Brain pericyte (primary cell): ENCODE measurements at regions not wholly inside any gene's neighbourhood (a gene's known extent, or its start where the extent isn't known, plus 50 kb on each side); places are given as distances from the start of the nearest gene placed in this dataset.

Experiments used
- DNase-seq: peaks from one replicate; pipeline ENCODE4 v3.0.0-alpha.2; 2012; ENCODE audit warnings: low read depth, low spot score

- DNase-seq: no peak
Measured at GRCh38 chr2:53260568-53260967, 507.0 kb upstream of the CHAC2 start.

DNA sequence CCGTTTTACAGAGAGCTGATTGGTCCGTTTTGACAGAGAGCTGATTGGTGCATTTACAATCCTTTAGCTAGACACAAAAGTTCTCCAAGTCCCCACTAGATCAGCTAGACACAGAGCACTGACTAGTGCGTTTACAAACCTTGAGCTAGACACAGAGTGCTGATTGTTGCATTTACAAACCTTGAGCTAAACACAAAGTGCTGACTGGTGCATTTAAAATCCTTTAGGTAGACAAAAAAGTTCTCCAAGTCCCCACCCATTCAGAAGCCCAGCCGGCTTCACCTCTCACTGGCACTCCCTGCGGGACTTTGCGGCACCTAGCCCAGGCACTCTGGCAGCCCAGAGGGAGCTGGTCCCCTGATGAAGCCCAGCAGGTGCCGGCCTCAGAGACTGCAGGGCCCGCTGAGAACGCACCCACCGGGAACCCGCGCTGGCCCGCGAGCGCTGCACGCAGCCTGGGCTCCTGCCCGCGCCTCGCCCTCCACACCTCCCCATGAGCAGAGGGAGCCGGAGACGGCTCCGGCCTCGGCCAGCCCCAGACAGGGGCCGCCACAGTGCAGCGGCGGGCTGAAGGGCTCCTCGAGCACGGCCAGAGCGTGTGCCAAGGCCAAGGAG is 508.1 kb upstream of the CHAC2 start:
- DNase-seq: no peak

DNA sequence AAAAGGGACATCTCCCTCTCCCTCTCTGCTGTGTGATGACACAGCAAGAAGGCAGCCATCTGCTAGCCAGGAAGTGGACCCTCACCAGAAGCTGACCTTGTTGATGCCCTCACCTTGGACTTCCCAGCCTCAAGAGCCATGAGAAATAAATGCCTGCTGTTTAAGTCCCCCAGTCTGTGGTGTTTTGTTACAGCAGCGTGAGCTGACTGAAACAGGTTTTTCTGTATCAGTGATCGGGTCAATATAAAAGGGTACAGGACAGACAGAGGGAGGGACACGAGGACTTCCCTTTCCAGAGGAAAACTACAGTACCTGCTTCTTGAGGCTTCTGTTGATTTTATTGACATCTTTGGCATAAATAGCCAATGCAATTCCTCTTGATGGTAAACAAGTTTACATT is 510.3 kb upstream of the CHAC2 start:
- DNase-seq: no peak

- no peak for DNase-seq
Measured at GRCh38 chr2:53253244-53253643, 514.4 kb upstream of the CHAC2 start.

- DNase-seq: no peak
Measured at GRCh38 chr2:53252115-53252514, 515.5 kb upstream of the CHAC2 start.

- no peak for DNase-seq
Measured at GRCh38 chr2:53247956-53248735, 519.5 kb upstream of the CHAC2 start.

DNA sequence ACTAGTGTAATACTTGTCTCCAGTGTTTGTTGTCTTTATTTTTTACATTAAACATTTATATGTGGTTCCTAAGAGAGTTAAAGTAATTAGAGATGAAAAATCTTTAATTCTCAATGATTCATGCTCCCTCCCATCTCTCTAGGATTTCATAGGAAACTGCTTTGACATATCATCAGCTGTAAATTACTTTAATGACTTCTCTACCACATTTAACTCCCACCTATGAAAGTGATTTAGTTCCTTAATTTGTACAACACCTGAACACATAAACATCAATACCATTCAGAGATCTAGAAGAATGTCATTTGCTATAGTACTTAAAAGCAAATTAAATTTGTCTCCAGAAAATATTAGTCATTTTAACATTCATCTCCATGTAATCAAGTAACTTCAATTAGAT is 524.2 kb upstream of the CHAC2 start:
- DNase-seq: no peak

DNA sequence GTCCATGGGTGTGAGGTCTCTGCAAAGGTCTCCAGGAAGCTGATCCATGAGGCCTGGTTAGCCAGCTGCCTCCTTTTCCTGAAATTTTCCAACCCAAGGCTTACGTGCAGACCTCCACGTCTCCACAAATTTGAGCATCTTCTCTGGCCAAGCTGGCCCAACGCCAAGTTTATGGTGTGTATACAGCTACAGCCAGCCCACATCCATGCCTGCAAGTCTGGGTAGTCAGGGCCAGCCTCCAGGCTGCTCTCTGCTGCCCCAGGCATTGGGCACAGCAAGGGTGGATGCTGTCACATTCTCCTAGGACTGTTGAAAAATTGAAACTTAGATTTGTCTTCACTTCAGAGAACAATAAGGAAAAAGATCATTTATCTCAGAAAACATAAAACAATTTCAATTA is 525.5 kb upstream of the CHAC2 start:
- no peak for DNase-seq

DNA sequence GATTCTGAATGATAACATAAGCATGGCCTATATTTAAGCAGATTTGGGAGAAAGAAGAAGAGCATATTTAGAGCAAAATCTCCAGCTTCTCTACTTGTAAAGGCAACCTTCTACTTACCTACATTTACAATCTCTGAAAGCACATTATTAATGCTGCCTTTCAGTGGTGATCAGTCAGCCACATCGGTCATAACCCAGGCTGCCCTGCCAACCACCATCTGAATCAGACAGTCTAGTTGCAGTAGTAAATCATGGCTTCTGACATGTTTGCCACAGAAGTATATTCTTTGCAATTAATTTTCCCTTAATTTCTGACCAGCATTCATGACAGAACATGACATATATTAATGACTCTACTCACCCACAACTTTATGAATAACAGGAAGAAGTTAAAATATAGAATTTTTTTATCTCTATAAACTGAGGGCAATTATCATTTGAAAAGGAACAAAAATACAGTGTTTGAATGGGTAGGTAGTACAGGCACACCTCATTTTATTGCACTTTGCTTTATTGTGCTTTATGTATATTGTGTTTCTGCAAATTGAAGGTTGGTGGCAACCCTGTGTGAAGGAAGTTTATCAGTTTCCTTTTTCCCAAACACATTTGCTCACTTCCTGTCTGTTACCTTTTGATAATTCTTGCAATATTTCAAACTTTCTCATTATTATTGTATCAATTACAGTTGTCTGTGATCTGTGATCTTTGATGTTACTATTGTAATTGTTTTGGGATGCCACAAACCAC is 531.6 kb upstream of the CHAC2 start:
- DNase-seq: no peak

GRCh38 chr2:53234548-53234903 is 533.1 kb upstream of the CHAC2 start:
- no peak for DNase-seq

DNA sequence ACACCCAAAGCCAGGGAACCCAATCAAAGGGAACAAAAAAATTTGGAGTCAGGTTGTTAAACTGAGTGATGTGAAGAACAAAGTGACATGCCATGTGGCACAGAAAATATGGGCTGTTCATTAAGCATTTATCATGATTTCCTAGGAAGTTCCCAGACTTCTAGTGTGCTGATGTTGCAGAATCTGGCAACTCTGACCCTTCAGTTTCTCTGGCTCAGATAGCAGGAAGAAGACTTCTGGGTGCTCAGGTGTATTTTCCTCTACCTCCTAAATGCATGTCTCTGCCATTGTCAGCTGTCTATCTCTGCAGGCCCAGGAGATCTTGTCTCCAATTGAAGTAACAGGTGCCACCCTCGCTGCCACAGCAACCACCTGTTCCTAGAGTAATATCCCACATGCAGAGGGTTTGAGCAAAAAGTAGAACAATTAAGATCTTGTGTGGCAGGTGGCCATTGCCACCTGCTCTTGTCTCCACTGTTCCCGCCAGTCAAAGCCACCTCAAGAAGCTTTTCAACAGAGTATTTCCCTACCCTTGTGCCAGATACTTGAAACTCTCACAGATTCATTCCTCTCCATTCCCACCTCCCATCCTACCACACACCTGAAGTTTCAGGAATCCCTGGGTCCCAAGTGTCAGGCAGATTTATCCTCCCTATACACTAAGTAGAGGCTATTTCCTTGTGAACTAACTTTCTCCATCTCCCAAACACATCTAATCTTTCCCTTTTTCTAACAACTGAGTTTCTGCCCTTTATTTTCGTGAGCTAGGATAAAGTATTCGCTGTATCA is 533.7 kb upstream of the CHAC2 start:
- no peak for DNase-seq

DNA sequence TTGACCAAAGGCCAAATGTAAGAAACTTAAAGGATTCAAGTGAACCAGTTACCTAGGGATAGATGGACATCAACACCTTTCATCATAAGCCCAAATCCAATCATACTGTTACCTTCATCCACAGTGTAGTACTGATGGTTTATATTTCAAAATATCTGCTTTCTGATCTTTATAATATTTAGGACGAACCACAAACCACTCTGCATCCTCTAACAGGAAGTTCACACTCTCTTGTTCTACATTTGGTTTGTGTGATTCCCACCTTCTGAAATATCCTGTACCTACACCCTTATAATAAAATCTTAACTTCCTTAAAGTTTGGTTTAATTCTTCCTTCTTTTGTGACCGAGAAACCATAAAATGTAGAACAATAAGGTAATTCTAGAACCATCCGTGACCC is 535.7 kb upstream of the CHAC2 start:
- no peak for DNase-seq

GRCh38 chr2:53230691-53231090 is 536.9 kb upstream of the CHAC2 start:
- no peak for DNase-seq

GRCh38 chr2:53227535-53227934 is 540.1 kb upstream of the CHAC2 start:
- no peak for DNase-seq

GRCh38 chr2:53220969-53221368 is 546.6 kb upstream of the CHAC2 start:
- DNase-seq: no peak

- no peak for DNase-seq
Measured at GRCh38 chr2:53217250-53217649, 550.4 kb upstream of the CHAC2 start.

DNA sequence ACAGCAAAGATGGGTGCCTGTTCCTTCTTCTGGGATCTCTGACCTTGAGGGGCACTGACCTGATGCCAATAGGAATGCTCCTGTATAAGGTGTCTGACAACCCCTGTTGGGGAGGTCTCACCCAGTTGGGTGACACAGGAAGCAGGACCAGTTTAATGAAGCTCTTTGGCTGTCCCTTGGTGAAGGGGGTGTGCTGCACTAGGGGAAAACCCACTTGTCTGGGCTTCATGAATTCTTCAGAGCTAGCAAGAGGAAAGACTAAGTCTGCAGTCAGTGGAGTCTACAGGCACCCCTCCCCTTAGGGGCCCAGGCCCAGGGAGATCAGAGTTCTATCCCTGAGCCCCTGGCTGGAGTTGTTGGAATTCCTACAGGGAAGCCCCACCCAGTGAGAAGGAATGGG is 550.8 kb upstream of the CHAC2 start:
- DNase-seq: no peak

GRCh38 chr2:53212576-53212975 is 555.0 kb upstream of the CHAC2 start:
- no peak for DNase-seq

GRCh38 chr2:53211201-53211774 is 556.3 kb upstream of the CHAC2 start:
- no peak for DNase-seq

GRCh38 chr2:53210538-53210937 is 557.1 kb upstream of the CHAC2 start:
- DNase-seq: no peak

DNA sequence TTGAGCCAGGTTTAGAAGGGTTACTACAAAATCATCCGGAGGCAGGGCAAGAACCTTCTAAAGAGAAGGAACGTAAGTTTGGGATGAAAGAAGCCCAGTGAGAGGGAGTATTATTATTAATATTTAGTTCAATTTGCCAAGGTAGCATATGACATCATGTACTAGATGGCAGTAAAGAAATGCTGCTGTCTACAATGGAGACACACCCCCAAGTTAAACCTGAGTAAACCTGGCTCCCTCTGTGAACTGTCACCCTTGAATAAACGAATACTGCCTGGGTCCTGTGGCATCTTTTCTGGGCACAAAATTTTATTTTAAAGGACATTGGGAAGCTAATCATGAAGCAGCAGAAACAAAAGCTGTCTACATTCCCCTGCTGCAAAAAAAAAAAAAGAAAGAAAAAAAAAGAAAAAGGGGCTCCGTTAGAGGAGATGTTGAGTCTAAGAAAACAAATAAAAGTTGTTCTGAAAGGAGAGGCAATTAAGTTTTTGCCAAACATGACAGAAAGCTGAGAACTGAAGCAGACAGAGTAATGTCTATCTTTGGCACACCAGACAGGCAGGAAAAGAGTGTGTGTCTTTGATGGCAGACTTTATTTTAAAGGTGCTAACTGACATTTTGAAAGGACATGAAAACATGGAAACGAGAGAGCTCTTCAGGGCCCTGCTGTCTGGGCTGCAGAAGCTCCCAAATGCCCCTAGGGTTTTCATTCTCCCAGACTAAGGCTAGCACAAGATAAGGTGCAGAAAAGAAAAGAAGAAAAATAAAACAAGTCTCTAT is 557.7 kb upstream of the CHAC2 start:
- no peak for DNase-seq
